HFFc6 (cell line): ENCODE measurements at regions not wholly inside any gene's neighbourhood (a gene's known extent, or its start where the extent isn't known, plus 50 kb on each side); places are given as distances from the start of the nearest gene placed in this dataset.

Source experiments
- DNase-seq: peaks from one replicate; pipeline ENCODE4 v3.0.0-alpha.2; 2018
- H3K27ac Mint-ChIP-seq: 2 replicates; pipeline ENCODE4 v1.8.0; 2020; ENCODE audit warnings: mild to moderate bottlenecking, mixed read lengths
- H3K27me3 Mint-ChIP-seq: 2 replicates; pipeline ENCODE4 v1.8.0; 2021; ENCODE audit warnings: mild to moderate bottlenecking, moderate library complexity, mixed read lengths; ENCODE audit not compliant: insufficient read depth
- H3K36me3 Mint-ChIP-seq: 2 replicates; pipeline ENCODE4 v1.8.0; 2021; ENCODE audit warnings: low read depth, mixed read lengths
- H3K4me1 Mint-ChIP-seq: 2 replicates; pipeline ENCODE4 v1.8.0; 2020; ENCODE audit warnings: low read depth, mixed read lengths
- H3K4me3 Mint-ChIP-seq: 2 replicates; pipeline ENCODE4 v1.8.0; 2020; ENCODE audit warnings: mild to moderate bottlenecking, moderate library complexity, mixed read lengths
- H3K9me3 Mint-ChIP-seq: 2 replicates; pipeline ENCODE4 v1.8.0; 2020; ENCODE audit warnings: mild to moderate bottlenecking, mixed read lengths
- TF ChIP-seq, protein P1 (sequence below): fragments of 200-600 bp; sonication (generic); IDR thresholded peaks from 2 replicates; pipeline ENCODE4 v1.5.0; 2021; ENCODE audit warnings: antibody characterized with exemption, mild to moderate bottlenecking

DNA sequence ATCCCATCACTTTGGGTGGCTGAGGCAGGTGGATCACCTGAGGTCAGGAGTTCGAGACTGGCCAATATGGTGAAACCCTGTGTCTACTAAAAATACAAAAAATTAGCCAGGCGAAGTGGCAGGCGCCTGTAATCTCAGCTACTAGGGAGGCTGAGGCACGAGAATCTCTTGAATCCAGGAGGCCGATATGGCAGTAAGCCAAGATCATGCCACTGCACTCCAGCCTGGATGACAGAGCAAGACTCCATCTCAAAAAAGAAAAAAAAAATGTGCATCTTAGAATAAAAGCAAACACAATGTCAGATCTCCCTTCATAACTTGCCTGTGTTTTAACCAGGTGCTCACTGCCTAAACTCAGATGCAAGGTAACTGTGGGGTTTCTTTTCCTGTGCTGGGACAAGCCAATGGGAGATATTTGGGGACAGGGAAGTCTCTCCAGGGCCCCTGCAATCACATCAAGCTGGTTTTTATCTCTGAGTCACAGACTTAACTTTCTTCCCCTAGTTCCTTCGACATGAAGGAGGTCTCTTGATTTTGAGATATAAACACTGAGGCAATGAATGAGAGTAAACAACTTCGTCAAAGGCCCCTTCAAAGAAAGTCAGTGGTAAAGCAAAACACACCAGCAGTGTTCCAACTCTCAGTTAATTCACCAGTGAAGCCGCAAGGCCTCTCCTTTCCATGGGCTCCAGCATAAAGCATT, 99.1 kb downstream of the SNX18 start:
- H3K27ac Mint-ChIP-seq: no peak overlapping the region
- DNase-seq: no peak
- peaks cover 25% of the 10 kb centered on the region for H3K4me1 Mint-ChIP-seq
- peaks cover 2% of the 10 kb centered on the region; the same call in 1 of the 2 replicates for H3K27me3 Mint-ChIP-seq
- no peaks in the 10 kb centered on the region for H3K36me3 Mint-ChIP-seq
- H3K9me3 Mint-ChIP-seq: no peaks in the 10 kb centered on the region
- TF ChIP-seq, protein P1, sequence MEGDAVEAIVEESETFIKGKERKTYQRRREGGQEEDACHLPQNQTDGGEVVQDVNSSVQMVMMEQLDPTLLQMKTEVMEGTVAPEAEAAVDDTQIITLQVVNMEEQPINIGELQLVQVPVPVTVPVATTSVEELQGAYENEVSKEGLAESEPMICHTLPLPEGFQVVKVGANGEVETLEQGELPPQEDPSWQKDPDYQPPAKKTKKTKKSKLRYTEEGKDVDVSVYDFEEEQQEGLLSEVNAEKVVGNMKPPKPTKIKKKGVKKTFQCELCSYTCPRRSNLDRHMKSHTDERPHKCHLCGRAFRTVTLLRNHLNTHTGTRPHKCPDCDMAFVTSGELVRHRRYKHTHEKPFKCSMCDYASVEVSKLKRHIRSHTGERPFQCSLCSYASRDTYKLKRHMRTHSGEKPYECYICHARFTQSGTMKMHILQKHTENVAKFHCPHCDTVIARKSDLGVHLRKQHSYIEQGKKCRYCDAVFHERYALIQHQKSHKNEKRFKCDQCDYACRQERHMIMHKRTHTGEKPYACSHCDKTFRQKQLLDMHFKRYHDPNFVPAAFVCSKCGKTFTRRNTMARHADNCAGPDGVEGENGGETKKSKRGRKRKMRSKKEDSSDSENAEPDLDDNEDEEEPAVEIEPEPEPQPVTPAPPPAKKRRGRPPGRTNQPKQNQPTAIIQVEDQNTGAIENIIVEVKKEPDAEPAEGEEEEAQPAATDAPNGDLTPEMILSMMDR: no peak
- no peak overlapping the region for H3K4me3 Mint-ChIP-seq

DNA sequence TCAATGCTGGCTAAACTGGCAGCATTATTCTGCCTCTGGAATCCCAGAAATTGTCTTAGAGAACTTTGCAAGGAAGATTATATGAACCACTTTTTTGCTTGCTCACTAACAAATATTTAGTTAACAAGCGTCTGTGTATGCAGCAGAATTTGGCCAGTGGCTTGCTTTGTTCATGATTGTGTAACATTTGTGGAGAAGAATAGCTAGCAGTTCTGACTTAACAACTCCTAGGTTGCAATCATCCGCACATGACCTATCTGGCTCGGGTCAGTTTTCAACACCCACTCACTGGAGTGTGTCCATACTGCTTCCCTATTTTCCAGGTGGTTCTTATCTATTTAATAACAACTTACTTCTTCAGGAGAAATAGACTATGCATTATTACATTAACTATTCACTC, 98.5 kb downstream of the SNX18 start:
- Mint-ChIP-seq H3K27me3 (peaks cover 2% of the 10 kb centered on the region; the same call in 1 of the 2 replicates), H3K36me3 (no peaks in the 10 kb centered on the region), H3K4me3 (no peak overlapping the region), H3K27ac (no peak overlapping the region), H3K9me3 (no peaks in the 10 kb centered on the region), H3K4me1 (peaks cover 31% of the 10 kb centered on the region)
- peak; percentile 32 for DNase-seq
- TF ChIP-seq, protein P1: no peak

DNA sequence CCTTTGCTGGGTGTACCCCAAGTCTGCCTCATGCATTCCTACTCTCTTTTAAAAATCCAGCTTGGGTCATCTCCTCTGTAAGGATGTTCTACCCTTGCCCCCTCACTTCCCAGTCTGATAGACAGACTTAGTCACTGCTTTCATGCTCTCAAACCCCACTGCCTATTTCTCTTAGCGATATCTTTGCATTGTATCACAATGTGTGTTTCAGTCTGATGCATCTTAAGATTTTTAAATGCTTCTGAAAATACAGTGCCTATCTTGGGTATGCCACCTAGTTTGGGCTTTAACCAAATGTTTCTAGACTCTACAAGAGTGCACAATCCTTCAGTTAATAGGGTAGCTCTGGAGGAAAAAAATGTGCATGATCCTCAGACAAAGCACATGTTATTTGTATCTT, 97.8 kb downstream of the SNX18 start:
- Mint-ChIP-seq H3K27ac (no peak overlapping the region), H3K27me3 (peaks cover 2% of the 10 kb centered on the region; the same call in 1 of the 2 replicates), H3K9me3 (no peaks in the 10 kb centered on the region), H3K4me1 (peaks cover 34% of the 10 kb centered on the region), H3K4me3 (no peak overlapping the region), H3K36me3 (no peaks in the 10 kb centered on the region)
- TF ChIP-seq, protein P1: no peak
- DNase-seq: no peak

DNA sequence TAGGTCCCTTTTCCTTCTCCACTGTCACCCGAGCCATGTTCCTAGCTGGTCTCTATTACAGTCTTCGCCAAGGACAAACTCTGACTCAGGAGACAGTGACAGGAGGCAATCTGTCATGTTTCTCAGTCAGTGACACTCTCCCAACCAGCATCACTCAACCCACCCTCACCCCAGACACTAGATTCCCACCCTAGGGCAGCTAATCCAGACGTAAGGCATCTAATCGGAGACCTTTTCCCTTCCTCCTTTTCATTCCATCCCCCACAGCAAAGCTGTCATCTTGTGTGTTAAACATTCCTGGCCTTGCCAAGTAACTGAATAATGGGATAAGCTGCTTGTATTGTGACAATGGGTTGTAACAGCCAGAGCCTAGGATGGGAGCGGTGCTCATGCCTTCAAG, 95.2 kb downstream of the SNX18 start:
- Mint-ChIP-seq H3K27ac (no peak overlapping the region), H3K27me3 (peaks cover 1% of the 10 kb centered on the region; the same call in 1 of the 2 replicates), H3K9me3 (no peaks in the 10 kb centered on the region), H3K36me3 (no peaks in the 10 kb centered on the region), H3K4me1 (peaks cover 27% of the 10 kb centered on the region), H3K4me3 (no peak overlapping the region)
- DNase-seq: no peak
- TF ChIP-seq, protein P1: no peak

DNA sequence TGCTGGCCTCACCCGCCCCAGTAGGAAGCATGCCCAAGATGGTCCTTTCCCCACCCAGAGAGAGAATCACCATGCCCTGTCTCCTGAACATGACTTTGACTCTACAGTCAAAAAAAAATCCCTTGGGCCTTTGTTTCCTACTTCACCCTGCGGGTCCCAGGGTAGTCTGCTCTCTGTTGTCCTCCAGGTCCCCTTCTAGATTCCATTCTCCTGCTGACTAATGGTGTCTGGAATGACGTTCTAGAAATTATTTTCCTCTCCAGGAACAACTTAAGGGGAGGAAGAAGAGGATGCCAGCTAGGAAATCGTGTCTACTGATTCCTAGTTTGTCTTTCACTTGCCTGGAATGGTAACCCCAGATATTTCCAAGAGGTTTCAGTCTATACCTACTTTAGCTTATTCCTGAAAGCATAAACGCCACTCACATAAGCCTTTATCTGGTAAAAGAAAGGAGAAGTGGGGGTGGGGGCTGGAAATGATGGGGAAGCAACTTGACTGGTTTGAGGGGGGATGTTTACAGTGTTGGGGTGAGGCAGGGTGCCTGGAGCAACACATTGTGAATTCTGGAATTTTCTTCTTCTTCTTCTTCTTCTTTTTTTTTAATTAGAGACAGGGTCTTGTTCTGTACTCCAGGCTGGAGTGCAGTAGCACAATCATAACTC, 93.9 kb downstream of the SNX18 start:
- Mint-ChIP-seq H3K9me3 (no peaks in the 10 kb centered on the region), H3K27me3 (peaks cover 1% of the 10 kb centered on the region; the same call in 1 of the 2 replicates), H3K4me1 (peaks cover 27% of the 10 kb centered on the region), H3K4me3 (no peak overlapping the region), H3K27ac (peak overlapping the region; percentile 8; the same call in 1 of the 2 replicates), H3K36me3 (no peaks in the 10 kb centered on the region)
- TF ChIP-seq, protein P1: no peak
- no peak for DNase-seq
